Small intestine (tissue), 7 donors: ENCODE measurements at regions not wholly inside any gene's neighbourhood (a gene's known extent, or its start where the extent isn't known, plus 50 kb on each side); places are given as distances from the start of the nearest gene placed in this dataset.
"Not testable (repeated sequence)": the region's sequence is repeated elsewhere in the genome, so short reads cannot be mapped to it uniquely, and the experiment has no call there.

Source experiments
- DNase-seq, 2 donors: peaks; one replicate each; pipeline versions ENCODE4 v3.0.0 to v3.0.0-alpha.2; 2013
- FAIRE-seq: peaks from 2 replicates; lab custom pipeline; 2012; peaks lifted over from hg19 to GRCh38; lab: Jason Lieb, UNC
- H3K27ac ChIP-seq, 3 donors: one replicate each; pipeline ENCODE4 v1.5.1; 2013; ENCODE audit warnings: low read length in 2 of 3, mild to moderate bottlenecking in 2 of 3, control low read depth in 1 of 3, inconsistent platforms in 1 of 3, low read depth in 1 of 3, moderate library complexity in 1 of 3
- H3K27me3 ChIP-seq, 3 donors: one replicate each; pipeline ENCODE4 v1.6.1; 2013; ENCODE audit warnings: low read length in 3 of 3, inconsistent platforms in 1 of 3; ENCODE audit not compliant: control insufficient read depth in 3 of 3, insufficient read depth in 3 of 3
- H3K36me3 ChIP-seq, 3 donors: one replicate each; pipeline ENCODE4 v1.6.1; 2013; ENCODE audit warnings: low read length in 3 of 3, inconsistent platforms in 1 of 3, low read depth in 1 of 3, mild to moderate bottlenecking in 1 of 3, moderate library complexity in 1 of 3; ENCODE audit not compliant: control insufficient read depth in 3 of 3, insufficient read depth in 2 of 3
- H3K4me1 ChIP-seq, 3 donors: one replicate each; pipeline ENCODE4 v1.6.1; 2013; ENCODE audit warnings: low read length in 2 of 3, inconsistent platforms in 1 of 3, low read depth in 1 of 3, mild to moderate bottlenecking in 1 of 3, moderate library complexity in 1 of 3; ENCODE audit not compliant: control insufficient read depth in 3 of 3, insufficient read depth in 2 of 3
- H3K4me3 ChIP-seq, 3 donors: one replicate each; pipeline ENCODE4 v1.5.1; 2013; ENCODE audit warnings: low read length in 3 of 3, control low read depth in 1 of 3, inconsistent platforms in 1 of 3, low read depth in 1 of 3, mild to moderate bottlenecking in 1 of 3, moderate library complexity in 1 of 3
- H3K9me3 ChIP-seq, 2 donors: one replicate each; pipeline ENCODE4 v1.6.1; 2013; ENCODE audit warnings: low read depth in 1 of 2, low read length in 1 of 2; ENCODE audit not compliant: control insufficient read depth in 2 of 2, insufficient read depth in 1 of 2
- WGBS, 3 donors: extraction: QIAGEN DNeasy Blood & Tissue Kit; methylation state at CpG; one replicate each; pipeline ENCODE4 v1.1.7; 2013; 5-methylcytosine and 5-hydroxymethylcytosine counted together
- donor health status: healthy with polysubstance abuse.
- donor health status: control.
- donor health status: control.
- donor health status: Bipolar disorder and iron deficiency.
- donor health status: healthy.

DNA sequence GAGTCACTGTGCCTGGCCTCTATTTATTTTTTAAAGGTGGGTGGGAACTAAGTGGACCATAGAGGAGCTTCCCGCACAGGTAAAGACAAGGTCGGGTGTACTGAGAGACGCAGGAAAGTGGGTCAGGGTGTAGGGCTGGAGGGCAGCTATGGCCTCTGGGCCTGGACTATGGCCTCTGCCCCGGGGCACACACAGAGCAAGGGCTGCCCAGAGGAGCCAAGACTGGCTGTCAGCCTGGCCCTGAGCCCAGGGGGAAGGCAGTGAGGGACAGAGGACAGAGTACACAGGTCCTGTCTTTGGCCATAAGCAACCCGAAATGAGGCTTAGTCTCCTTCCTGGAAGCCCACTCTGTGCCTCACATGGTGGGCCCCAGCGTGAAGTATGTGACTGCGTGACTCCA, 102.1 kb upstream of the PRB2 start:
- 73 to 90% (median 81%) methylated on average over 7 of the region's 7 CpGs for WGBS, 3 donors
- DNase-seq (no peak), FAIRE-seq (no peak)
- no peaks in the 10 kb centered on the region for H3K36me3 ChIP-seq
- H3K27ac ChIP-seq = no peak overlapping the region
- H3K27me3 ChIP-seq = peaks cover 0 to 13% (median 2%) of the 10 kb centered on the region in 3 donors
- H3K4me3 ChIP-seq = no peak overlapping the region
- H3K9me3 ChIP-seq = no peaks in the 10 kb centered on the region
- no peaks in the 10 kb centered on the region for H3K4me1 ChIP-seq

GRCh38 chr12:11497995-11498394, 102.6 kb upstream of the PRB2 start:
- H3K4me3 ChIP-seq = no peak overlapping the region
- peaks cover 0 to 10% (median 2%) of the 10 kb centered on the region in 3 donors for H3K27me3 ChIP-seq
- FAIRE-seq (no peak), DNase-seq (no peak)
- H3K27ac ChIP-seq = no peak overlapping the region
- WGBS, 3 donors = 67 to 77% (median 74%) methylated on average over 4 of the region's 4 CpGs
- no peaks in the 10 kb centered on the region for H3K9me3 ChIP-seq
- H3K36me3 ChIP-seq = no peaks in the 10 kb centered on the region
- H3K4me1 ChIP-seq = no peaks in the 10 kb centered on the region

DNA sequence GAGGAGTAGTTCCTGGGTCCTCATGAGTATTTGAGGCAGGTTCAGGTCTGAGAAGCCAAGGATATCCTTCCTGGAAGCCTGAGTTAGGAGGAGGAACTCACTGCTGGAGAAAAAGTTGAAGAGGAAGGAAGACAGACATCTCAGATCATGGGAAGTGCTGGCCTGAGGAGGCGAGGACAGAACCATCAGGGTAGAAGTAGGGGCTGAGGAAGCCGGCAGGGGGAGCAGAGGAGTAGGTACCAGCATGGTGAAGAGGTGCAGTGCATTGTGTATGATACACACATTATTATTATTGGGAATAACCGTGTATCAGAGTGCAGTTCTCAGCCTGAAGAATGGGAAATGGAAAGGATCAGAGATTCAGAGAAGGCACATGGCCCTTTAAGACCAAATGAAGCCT, 103.2 kb upstream of the PRB2 start:
- H3K36me3 ChIP-seq, H3K4me1 ChIP-seq, H3K27ac ChIP-seq, H3K4me3 ChIP-seq, DNase-seq, H3K9me3 ChIP-seq, FAIRE-seq: not testable (repeated sequence)
- H3K27me3 ChIP-seq = peaks cover 0 to 10% (median 2%) of the 10 kb centered on the region in 3 donors
- 33 to 55% (median 48%) methylated on average over 3 of the region's 3 CpGs for WGBS, 3 donors

DNA sequence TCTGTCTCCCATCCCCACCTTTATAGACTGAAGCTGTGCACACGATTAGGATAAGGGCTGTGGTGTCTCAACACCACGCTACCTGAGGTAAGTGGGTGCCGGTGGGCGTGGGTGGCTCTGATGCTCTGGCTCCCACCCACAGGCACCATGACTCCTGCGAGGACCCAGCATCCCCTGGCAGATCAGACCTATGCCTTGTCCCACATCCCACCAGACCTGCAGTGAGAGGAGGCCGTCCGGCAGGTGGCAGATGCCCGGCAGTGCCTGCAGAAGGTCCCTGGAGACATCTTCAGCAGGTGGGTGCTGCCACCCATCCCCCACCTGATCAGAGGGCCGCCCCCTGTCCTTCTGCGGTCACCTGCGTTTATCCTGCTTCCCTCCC, 104.4 kb upstream of the PRB2 start:
- H3K9me3 ChIP-seq = no peaks in the 10 kb centered on the region
- DNase-seq (no peak), FAIRE-seq (no peak)
- H3K27ac ChIP-seq = no peak overlapping the region
- peaks cover 0 to 10% (median 2%) of the 10 kb centered on the region in 3 donors for H3K27me3 ChIP-seq
- H3K4me1 ChIP-seq = no peaks in the 10 kb centered on the region
- no peaks in the 10 kb centered on the region for H3K36me3 ChIP-seq
- 69 to 80% (median 74%) methylated on average over 11 of the region's 11 CpGs for WGBS, 3 donors
- no peak overlapping the region for H3K4me3 ChIP-seq

DNA sequence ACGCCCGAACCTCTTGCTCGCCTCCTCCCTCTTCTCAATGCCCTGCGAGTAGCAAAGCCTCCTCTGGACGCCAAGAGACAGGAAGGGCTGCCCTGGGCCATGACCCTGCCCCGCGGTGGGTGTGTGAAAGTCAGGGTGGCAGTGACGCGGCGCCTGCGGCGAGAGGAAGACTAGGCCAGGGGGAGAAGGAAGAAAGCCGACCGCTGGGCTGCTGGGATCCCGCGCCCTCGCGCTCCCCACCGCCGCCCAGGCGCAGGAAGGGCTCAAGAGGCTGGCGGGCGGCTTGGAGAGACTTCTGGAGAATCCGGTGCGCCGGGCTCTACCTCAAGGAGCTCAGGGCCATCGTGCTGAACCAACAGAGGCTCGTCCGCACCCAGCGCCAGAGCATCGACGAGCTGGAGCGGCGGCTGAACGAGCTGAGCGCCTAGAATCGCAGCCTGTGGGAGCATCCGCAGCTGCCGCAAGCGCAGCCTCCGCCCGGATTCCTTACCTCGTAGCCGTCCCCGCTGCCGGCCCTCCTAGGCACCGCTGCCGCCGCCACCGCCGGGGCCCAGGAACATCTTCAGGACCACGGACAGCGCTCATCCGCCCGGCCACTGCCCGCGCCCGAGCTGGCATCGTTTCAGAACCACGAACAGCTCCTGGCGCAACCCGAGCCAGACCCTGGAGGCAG, 105.0 kb upstream of the PRB2 start:
- no peak for FAIRE-seq

DNA sequence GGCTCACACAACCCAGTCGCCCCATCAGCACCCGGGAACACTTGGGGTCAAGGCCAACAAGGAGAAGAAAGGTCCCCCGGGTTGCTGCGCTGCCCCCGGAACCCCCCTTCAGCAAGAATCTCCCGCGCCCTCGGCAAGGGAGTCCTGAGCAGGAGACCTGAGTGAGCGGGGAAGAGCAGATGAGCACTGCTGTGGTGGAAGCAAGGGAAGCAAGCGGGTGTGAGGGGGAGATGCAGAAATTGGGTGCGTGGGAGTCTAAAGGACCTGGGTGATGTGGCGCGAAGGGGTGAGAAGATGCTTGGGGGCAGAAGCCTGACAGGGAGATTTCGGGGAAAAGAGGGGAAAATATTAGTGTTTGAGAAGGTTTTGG, 105.5 kb upstream of the PRB2 start:
- Histone ChIP-seq H3K27me3 (peaks cover 0 to 10% (median 2%) of the 10 kb centered on the region in 3 donors), H3K36me3 (no peaks in the 10 kb centered on the region), H3K27ac (no peak overlapping the region), H3K9me3 (no peaks in the 10 kb centered on the region), H3K4me1 (no peaks in the 10 kb centered on the region), H3K4me3 (no peak overlapping the region)
- WGBS, 3 donors = 23 to 24% (median 24%) methylated on average over 14 of the region's 14 CpGs
- FAIRE-seq (no peak), DNase-seq (no peak)

More for the DNA sequence above, 105.0 kb upstream of the PRB2 start:
- H3K4me3 ChIP-seq = no peak overlapping the region
- no peaks in the 10 kb centered on the region for H3K9me3 ChIP-seq
- H3K27me3 ChIP-seq = peaks cover 0 to 10% (median 2%) of the 10 kb centered on the region in 3 donors
- DNase-seq = peak; percentile 59 to 92
- H3K4me1 ChIP-seq = no peaks in the 10 kb centered on the region
- no peaks in the 10 kb centered on the region for H3K36me3 ChIP-seq
- no peak overlapping the region for H3K27ac ChIP-seq
- WGBS, 3 donors = 7 to 24% (median 12%) methylated on average over 42 to 62 of the region's 62 CpGs

- no peaks in the 10 kb centered on the region for H3K36me3 ChIP-seq
- DNase-seq (no peak), FAIRE-seq (no peak)
- H3K27me3 ChIP-seq = peaks cover 0 to 2% (median 0%) of the 10 kb centered on the region in 3 donors
- no peaks in the 10 kb centered on the region for H3K9me3 ChIP-seq
- no peaks in the 10 kb centered on the region for H3K4me1 ChIP-seq
- 63 to 66% (median 66%) methylated on average over 4 of the region's 4 CpGs for WGBS, 3 donors
- no peak overlapping the region for H3K27ac ChIP-seq
- H3K4me3 ChIP-seq = no peak overlapping the region
Observed at GRCh38 chr12:11508699-11509098, 113.3 kb upstream of the PRB2 start.

DNA sequence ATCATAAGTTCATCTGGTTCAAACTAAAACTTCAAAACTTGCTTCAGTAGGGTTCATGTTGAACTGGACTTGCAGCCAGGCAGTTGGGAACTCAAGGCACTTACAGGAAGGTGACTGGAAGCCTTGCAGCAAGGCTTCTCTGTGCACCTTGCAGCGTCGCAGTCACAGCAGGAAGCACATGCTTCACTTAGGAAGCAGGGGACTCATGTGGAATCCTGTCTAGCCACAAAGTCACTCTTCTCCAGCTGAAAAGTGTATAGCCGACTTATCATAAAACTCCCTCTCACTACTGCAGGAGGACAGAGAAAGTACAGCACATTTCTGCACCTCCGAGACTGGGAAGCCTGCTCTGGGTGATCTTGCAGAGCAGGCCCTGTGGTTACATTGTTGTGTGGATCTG, 114.0 kb upstream of the PRB2 start:
- DNase-seq = no peak
- H3K4me1 ChIP-seq = no peaks in the 10 kb centered on the region
- FAIRE-seq = no peak
- H3K36me3 ChIP-seq = no peaks in the 10 kb centered on the region
- H3K27me3 ChIP-seq = peaks cover 0 to 2% (median 0%) of the 10 kb centered on the region in 3 donors
- 54 to 77% (median 61%) methylated on average over 4 of the region's 4 CpGs for WGBS, 3 donors
- no peak overlapping the region for H3K4me3 ChIP-seq
- no peak overlapping the region for H3K27ac ChIP-seq
- no peaks in the 10 kb centered on the region for H3K9me3 ChIP-seq

DNA sequence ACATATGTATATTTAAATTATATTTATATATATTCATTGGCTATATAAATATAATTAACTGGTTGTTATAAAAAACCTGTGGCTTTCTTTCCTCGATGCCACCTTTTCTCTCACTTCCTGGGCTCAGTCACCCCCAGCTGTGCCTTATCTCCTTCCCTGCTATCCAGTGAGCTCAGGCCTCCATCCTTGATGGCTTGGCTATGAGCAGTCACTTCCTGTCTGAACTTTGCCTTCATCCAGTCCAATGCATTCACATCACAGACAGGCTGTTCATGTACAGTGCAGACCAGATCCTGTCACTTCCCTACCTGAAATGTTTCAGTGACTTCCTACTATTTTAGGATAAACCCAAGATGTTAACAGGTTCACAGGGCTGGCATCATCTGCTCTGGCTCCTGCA, 115.3 kb upstream of the PRB2 start:
- no peak for FAIRE-seq
- H3K27ac ChIP-seq = no peak overlapping the region
- no peaks in the 10 kb centered on the region for H3K4me1 ChIP-seq
- peak; percentile 5 to 23 for DNase-seq
- WGBS, 3 donors = 4 to 41% (median 25%) methylated on average over 1 of the region's 1 CpG
- no peaks in the 10 kb centered on the region for H3K36me3 ChIP-seq
- H3K9me3 ChIP-seq = no peaks in the 10 kb centered on the region
- H3K27me3 ChIP-seq = peaks cover 0 to 2% (median 0%) of the 10 kb centered on the region in 3 donors
- H3K4me3 ChIP-seq = no peak overlapping the region
